Vagina (tissue), 2 donors: ENCODE measurements at regions not wholly inside any gene's neighbourhood (a gene's known extent, or its start where the extent isn't known, plus 50 kb on each side); places are given as distances from the start of the nearest gene placed in this dataset.

Source experiments
- CTCF ChIP-seq, 3 experiments: fragments of 450-650 bp in 2 of 3; fragments of 200-600 bp in 1 of 3; sonication (generic) in 1 of 3; IDR thresholded peaks; one replicate each; pipeline ENCODE4 v1.5.1; 2017 to 2019; ENCODE audit warnings: antibody characterized with exemption in 3 of 3, mild to moderate bottlenecking in 2 of 3, moderate library complexity in 2 of 3
- POLR2A ChIP-seq, 2 donors: fragments of 450-650 bp; IDR thresholded peaks; one replicate each; pipeline ENCODE4 v1.6.1; 2017; ENCODE audit warnings: antibody characterized with exemption in 2 of 2, mild to moderate bottlenecking in 2 of 2, moderate library complexity in 2 of 2

DNA sequence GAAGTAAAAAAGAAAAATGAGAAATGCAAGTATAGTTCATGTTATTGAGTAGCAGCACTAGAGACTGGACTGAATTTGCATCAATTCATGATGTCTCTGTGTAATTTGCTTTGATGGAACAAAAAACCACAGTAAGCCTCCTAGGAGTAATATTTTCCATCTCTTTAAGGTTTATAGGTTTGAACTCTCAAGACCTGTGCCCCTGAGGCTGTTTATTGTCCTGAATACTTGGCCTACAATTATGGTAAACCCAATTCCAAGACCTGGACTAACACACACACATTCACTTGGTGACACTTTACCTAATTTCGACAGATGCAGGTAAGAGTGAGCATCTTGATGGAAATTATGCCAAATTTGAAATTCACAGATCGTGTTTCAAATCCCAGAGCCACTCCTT, 71.8 kb upstream of the ZNF521 start:
- TF ChIP-seq CTCF (IDR thresholded peaks at IDR 0.05) (no peak), POLR2A (IDR thresholded peaks at IDR 0.05) (no peak)
